ENCODE measurements at regions not wholly inside any gene's neighbourhood (a gene's known extent, or its start where the extent isn't known, plus 50 kb on each side); places are given as distances from the start of the nearest gene placed in this dataset.

DNA sequence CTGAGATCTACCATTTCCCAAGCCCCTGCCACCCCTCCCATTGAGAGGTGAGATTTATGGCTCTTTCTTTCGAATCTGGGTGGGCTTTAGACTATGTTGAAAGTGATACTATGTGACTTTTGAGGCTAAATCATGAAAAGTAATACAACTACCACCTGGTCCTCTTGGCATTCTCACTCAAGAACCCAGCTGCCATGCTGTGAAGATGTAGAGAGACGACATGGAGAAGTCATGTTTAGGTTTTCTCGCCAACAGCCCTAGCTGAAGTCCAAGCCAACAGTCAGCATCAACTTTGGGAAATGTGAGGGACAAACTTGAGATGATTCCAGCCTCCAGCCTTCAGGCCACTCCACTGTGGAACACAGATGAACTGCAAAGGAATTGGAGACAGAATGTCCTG, 108.7 kb downstream of the SCP2D1 start:
- no peak for ATAC-seq

DNA sequence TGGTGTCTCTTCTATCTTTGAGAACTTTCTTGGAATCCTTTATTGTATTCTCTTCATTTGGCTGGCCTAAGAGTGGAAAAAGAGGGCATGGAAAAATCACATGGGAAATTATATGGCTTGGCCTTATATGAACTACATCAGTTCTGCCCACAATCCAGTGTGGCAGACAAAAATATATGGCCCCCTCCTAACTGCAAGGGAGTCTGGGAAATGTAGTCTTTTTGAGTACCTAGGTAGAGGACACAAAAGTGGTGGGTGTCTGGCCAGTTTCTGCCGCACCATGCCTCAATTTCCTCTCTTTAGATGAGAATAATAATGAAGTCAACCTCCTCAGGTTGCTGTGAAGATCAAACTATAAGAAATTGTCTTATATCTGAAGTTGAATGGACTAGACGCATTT, 109.3 kb downstream of the SCP2D1 start:
- intact Hi-C loops (cut with DNase I), result no loop called here
- TF ChIP-seq, protein P1, sequence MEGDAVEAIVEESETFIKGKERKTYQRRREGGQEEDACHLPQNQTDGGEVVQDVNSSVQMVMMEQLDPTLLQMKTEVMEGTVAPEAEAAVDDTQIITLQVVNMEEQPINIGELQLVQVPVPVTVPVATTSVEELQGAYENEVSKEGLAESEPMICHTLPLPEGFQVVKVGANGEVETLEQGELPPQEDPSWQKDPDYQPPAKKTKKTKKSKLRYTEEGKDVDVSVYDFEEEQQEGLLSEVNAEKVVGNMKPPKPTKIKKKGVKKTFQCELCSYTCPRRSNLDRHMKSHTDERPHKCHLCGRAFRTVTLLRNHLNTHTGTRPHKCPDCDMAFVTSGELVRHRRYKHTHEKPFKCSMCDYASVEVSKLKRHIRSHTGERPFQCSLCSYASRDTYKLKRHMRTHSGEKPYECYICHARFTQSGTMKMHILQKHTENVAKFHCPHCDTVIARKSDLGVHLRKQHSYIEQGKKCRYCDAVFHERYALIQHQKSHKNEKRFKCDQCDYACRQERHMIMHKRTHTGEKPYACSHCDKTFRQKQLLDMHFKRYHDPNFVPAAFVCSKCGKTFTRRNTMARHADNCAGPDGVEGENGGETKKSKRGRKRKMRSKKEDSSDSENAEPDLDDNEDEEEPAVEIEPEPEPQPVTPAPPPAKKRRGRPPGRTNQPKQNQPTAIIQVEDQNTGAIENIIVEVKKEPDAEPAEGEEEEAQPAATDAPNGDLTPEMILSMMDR (IDR thresholded peaks at IDR 0.05), result no peak
- no peak for TF ChIP-seq POLR2A (IDR thresholded peaks at IDR 0.05)
- Histone ChIP-seq H3K36me3 (no peaks in the 10 kb centered on the region), H3K27ac (no peak overlapping the region), H3K4me3 (no peak overlapping the region), H3K27me3 (no peaks in the 10 kb centered on the region), H3K4me1 (no peaks in the 10 kb centered on the region), H3K9me3 (no peaks in the 10 kb centered on the region)
- 81 to 96% (median 88%) methylated on average over 2 of the region's 2 CpGs for WGBS, 4 donors
- no peak for DNase-seq
- ATAC-seq, result no peak

More for the DNA sequence above, 108.7 kb downstream of the SCP2D1 start:
- 59 to 74% (median 67%) methylated on average over 3 of the region's 3 CpGs for WGBS, 4 donors
- H3K4me3 ChIP-seq, result no peak overlapping the region
- no peak for TF ChIP-seq POLR2A (IDR thresholded peaks at IDR 0.05)
- TF ChIP-seq, protein P1 (IDR thresholded peaks at IDR 0.05), result no peak
- DNase-seq, result no peak
- no peaks in the 10 kb centered on the region for H3K9me3 ChIP-seq
- H3K36me3 ChIP-seq, result no peaks in the 10 kb centered on the region
- H3K4me1 ChIP-seq, result no peaks in the 10 kb centered on the region
- no peaks in the 10 kb centered on the region for H3K27me3 ChIP-seq
- intact Hi-C loops (cut with DNase I), result no loop called here
- no peak overlapping the region for H3K27ac ChIP-seq

DNA sequence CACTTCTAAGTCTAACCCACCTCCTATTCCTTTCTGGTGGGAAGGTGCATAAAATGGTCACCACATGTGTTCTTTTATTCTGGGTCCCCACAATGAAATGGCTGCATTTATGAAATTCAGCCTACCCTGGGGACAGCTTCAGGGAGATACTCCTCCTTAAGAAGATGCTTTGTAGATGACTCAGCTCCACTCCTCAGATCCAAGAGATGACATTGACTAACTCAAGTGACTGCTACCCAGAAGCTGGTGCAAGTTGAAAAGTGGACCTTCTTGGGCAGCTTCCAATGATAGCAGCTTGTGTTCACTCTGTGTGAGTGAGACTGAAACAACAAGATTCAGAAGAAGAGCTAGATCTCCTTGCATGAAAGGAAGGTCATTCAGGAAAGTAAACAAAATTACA, 113.4 kb downstream of the SCP2D1 start:
- Histone ChIP-seq H3K4me3 (no peak overlapping the region), H3K36me3 (no peaks in the 10 kb centered on the region), H3K27ac (no peak overlapping the region), H3K9me3 (no peaks in the 10 kb centered on the region), H3K4me1 (no peaks in the 10 kb centered on the region), H3K27me3 (no peaks in the 10 kb centered on the region)
- intact Hi-C loops (cut with DNase I), result no loop called here
- DNase-seq (no peak), ATAC-seq (no peak)
- TF ChIP-seq, protein P1 (IDR thresholded peaks at IDR 0.05), result no peak
- no peak for TF ChIP-seq POLR2A (IDR thresholded peaks at IDR 0.05)

DNA sequence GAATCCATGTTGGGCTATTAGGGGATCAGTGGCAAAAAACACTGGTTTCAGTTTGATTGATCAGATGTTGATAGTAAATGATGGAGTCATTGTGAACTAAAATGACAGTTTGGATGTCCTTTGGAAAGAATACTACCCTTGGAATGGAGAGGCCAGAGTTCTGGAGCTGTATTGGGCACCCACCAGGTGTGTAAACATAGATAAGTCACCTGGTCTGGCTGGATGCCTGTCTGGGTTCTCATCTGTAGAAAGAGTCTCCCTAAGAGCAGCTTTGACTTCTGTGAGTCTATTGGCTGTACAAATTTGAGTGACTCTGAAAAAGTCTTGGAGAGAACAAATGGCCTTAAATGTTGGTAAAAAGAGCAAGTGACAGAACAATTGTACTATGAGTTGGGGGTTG, 115.0 kb downstream of the SCP2D1 start:
- ATAC-seq, result no peak
- no peak overlapping the region for H3K27ac ChIP-seq
- TF ChIP-seq, protein P1 (IDR thresholded peaks at IDR 0.05), result no peak
- no peaks in the 10 kb centered on the region for H3K36me3 ChIP-seq
- no peaks in the 10 kb centered on the region for H3K4me1 ChIP-seq
- no peaks in the 10 kb centered on the region for H3K27me3 ChIP-seq
- DNase-seq, result no peak
- H3K4me3 ChIP-seq, result no peak overlapping the region
- intact Hi-C loops (cut with DNase I), result no loop called here
- H3K9me3 ChIP-seq, result peaks cover 0 to 9% (median 0%) of the 10 kb centered on the region in 12 donors

Data from heart left ventricle (tissue), 16 donors.